Astrocyte (in vitro differentiated cells and primary cell): ENCODE measurements at regions not wholly inside any gene's neighbourhood (a gene's known extent, or its start where the extent isn't known, plus 50 kb on each side); places are given as distances from the start of the nearest gene placed in this dataset.

ENCODE experiments used
- CTCF ChIP-seq: IDR thresholded peaks from 2 replicates; pipeline ENCODE4 v1.5.1; 2011; ENCODE audit warnings: low read depth, mild to moderate bottlenecking, inconsistent platforms, low read length, moderate library complexity; ENCODE audit not compliant: insufficient read depth
- EZH2 ChIP-seq: IDR thresholded peaks from 2 replicates; pipeline ENCODE4 v1.6.1; 2012; ENCODE audit warnings: mild to moderate bottlenecking, low read length, inconsistent platforms; ENCODE audit not compliant: insufficient read depth

GRCh38 chr10:6802759-6803426, 222.8 kb upstream of the PRKCQ start:
- TF ChIP-seq CTCF, result no peak
- no peak for TF ChIP-seq EZH2
